ENCODE measurements at regions not wholly inside any gene's neighbourhood (a gene's known extent, or its start where the extent isn't known, plus 50 kb on each side); places are given as distances from the start of the nearest gene placed in this dataset.
"Not testable (repeated sequence)": the region's sequence is repeated elsewhere in the genome, so short reads cannot be mapped to it uniquely, and the experiment has no call there.

- Mint-ChIP-seq H3K9me3 (ENCODE audit: unreplicated experiment) (peaks cover 15% of the 10 kb centered on the region), H3K27me3 (ENCODE audit: unreplicated experiment) (peaks cover 15% of the 10 kb centered on the region), H3K36me3 (ENCODE audit: unreplicated experiment) (peaks cover 3% of the 10 kb centered on the region), H3K4me3 (ENCODE audit: unreplicated experiment) (no peak overlapping the region), H3K27ac (ENCODE audit: unreplicated experiment) (no peak overlapping the region), H3K4me1 (ENCODE audit: low read depth, unreplicated experiment) (peaks cover 38% of the 10 kb centered on the region)
- DNase-seq, result no peak
- TF ChIP-seq, protein P1, sequence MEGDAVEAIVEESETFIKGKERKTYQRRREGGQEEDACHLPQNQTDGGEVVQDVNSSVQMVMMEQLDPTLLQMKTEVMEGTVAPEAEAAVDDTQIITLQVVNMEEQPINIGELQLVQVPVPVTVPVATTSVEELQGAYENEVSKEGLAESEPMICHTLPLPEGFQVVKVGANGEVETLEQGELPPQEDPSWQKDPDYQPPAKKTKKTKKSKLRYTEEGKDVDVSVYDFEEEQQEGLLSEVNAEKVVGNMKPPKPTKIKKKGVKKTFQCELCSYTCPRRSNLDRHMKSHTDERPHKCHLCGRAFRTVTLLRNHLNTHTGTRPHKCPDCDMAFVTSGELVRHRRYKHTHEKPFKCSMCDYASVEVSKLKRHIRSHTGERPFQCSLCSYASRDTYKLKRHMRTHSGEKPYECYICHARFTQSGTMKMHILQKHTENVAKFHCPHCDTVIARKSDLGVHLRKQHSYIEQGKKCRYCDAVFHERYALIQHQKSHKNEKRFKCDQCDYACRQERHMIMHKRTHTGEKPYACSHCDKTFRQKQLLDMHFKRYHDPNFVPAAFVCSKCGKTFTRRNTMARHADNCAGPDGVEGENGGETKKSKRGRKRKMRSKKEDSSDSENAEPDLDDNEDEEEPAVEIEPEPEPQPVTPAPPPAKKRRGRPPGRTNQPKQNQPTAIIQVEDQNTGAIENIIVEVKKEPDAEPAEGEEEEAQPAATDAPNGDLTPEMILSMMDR (IDR thresholded peaks at IDR 0.05; ENCODE audit: partially characterized antibody, unreplicated experiment), result no peak
Observed at GRCh38 chr5:74440341-74440740, 200.2 kb downstream of the ENC1 start.

GRCh38 chr5:74437870-74438269, 202.7 kb downstream of the ENC1 start:
- H3K4me3 Mint-ChIP-seq (ENCODE audit: unreplicated experiment); DNase-seq; H3K36me3 Mint-ChIP-seq (ENCODE audit: unreplicated experiment); H3K27ac Mint-ChIP-seq (ENCODE audit: unreplicated experiment): not testable (repeated sequence)
- H3K4me1 Mint-ChIP-seq (ENCODE audit: low read depth, unreplicated experiment), result peaks cover 47% of the 10 kb centered on the region
- H3K9me3 Mint-ChIP-seq (ENCODE audit: unreplicated experiment), result peaks cover 19% of the 10 kb centered on the region
- H3K27me3 Mint-ChIP-seq (ENCODE audit: unreplicated experiment), result peaks cover 15% of the 10 kb centered on the region

DNA sequence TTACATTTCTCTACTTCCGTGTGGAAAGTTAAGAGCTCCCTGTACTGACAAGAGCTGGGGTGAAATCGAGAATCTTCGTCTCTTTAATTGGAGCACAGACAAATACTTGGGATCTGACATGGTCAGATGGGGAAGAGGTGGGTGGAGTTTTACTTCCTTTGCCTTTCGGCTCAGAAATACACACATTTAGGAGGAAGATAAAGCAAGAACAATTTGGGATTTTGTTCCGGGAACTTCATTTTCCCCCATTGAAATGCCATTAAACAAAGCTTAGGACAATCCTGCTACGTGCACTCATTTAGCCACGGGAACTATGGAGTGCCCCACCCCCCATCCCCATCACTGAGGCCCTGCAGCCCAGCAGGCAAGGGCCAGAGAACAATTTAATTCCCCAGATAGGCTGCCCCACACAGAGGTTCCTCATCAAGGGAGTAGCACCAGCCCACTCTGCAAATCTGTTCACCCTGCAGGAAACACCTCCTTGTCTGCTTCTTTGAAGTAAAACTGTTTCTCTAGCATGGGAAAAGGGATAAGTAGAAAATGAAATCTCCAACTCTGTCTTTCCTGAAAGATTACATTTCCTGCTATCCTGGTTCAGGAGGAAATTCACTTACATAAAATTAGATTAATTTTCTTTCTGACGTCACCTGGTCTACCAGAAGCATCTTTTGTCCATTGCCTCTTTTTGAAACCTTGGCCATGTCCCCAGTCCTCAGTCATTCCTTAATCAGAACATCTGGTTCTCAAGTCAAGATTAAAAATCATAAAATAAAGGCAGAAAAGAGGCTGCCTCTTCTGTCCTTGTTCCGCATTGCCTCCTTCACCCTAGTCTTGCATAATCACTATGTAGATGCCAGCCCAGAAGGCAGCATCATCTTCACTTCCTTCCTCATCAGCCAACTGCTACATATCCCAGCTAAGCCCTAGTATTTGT, 206.4 kb downstream of the ENC1 start:
- H3K27ac Mint-ChIP-seq (ENCODE audit: unreplicated experiment), result no peak overlapping the region

DNA sequence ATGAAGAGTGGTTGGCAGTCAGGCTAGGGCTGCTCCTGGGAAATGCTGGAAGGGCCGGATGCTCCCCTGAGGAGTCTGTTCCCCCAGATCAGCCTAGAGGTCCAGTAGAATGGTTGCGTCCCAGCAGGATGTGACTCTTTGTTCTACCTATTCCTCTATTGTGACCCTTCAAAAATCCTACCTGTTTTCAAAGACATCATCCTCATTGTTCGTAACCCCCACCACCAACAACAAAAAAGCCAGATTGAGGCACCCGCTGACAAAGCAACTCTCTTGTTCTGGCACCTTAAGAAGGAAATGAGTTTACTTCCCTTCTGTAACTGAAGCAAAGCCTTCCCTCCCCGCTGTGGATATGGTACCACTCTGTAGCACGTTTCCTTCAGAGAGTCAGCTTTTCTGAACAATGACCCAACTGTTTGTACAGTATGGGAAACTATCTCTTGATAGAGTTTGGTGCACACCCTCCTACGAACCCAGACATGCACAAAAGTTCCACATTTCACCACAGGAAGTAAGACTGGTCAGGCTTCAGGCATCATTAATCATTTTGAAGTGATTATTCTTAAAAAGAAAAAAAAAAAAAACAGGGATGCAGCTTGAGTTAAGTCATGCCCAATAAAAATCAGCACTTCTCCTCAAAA, 207.2 kb downstream of the ENC1 start:
- Mint-ChIP-seq H3K9me3 (ENCODE audit: unreplicated experiment) (peaks cover 8% of the 10 kb centered on the region), H3K27ac (ENCODE audit: unreplicated experiment) (no peak overlapping the region), H3K4me1 (ENCODE audit: low read depth, unreplicated experiment) (peaks cover 30% of the 10 kb centered on the region), H3K36me3 (ENCODE audit: unreplicated experiment) (peaks cover 5% of the 10 kb centered on the region), H3K4me3 (ENCODE audit: unreplicated experiment) (no peak overlapping the region), H3K27me3 (ENCODE audit: unreplicated experiment) (no peaks in the 10 kb centered on the region)
- TF ChIP-seq, protein P1 (IDR thresholded peaks at IDR 0.05; ENCODE audit: partially characterized antibody, unreplicated experiment), result no peak
- DNase-seq, result no peak

More for the DNA sequence above, 206.4 kb downstream of the ENC1 start:
- DNase-seq, result no peak
- TF ChIP-seq, protein P1 (IDR thresholded peaks at IDR 0.05; ENCODE audit: partially characterized antibody, unreplicated experiment), result no peak
- Mint-ChIP-seq H3K4me3 (ENCODE audit: unreplicated experiment) (peak overlapping the region; percentile 32), H3K27me3 (ENCODE audit: unreplicated experiment) (no peaks in the 10 kb centered on the region), H3K9me3 (ENCODE audit: unreplicated experiment) (peaks cover 8% of the 10 kb centered on the region), H3K36me3 (ENCODE audit: unreplicated experiment) (peaks cover 5% of the 10 kb centered on the region), H3K4me1 (ENCODE audit: low read depth, unreplicated experiment) (peaks cover 32% of the 10 kb centered on the region)

- Mint-ChIP-seq H3K9me3 (ENCODE audit: unreplicated experiment) (peaks cover 5% of the 10 kb centered on the region), H3K27ac (ENCODE audit: unreplicated experiment) (no peak overlapping the region), H3K4me1 (ENCODE audit: low read depth, unreplicated experiment) (peaks cover 30% of the 10 kb centered on the region), H3K4me3 (ENCODE audit: unreplicated experiment) (no peak overlapping the region), H3K27me3 (ENCODE audit: unreplicated experiment) (no peaks in the 10 kb centered on the region), H3K36me3 (ENCODE audit: unreplicated experiment) (peaks cover 5% of the 10 kb centered on the region)
- TF ChIP-seq, protein P1 (IDR thresholded peaks at IDR 0.05; ENCODE audit: partially characterized antibody, unreplicated experiment), result no peak
- DNase-seq, result no peak
Observed at GRCh38 chr5:74432721-74433120, 207.8 kb downstream of the ENC1 start.
